ENCODE measurements at regions not wholly inside any gene's neighbourhood (a gene's known extent, or its start where the extent isn't known, plus 50 kb on each side); places are given as distances from the start of the nearest gene placed in this dataset.

DNA sequence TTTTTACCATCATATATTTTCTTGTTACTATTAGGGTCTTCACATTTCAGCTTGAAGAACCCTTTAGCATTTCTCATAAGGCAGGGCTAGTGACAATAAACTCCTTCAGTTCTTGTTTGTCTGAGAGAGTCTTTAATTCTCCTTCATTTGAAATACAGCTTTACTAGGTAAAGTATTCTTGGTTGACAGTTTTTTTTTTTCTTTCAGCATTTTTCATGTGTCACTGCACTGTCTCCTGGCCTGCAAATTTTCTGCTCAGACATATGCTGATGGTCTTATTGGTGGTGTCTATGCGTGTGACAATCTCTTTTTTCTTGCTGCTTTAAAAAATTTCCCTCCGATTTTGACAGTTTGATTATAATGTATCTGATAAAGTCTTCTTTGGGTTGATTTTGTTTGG is 399.9 kb downstream of the SH3GL2 start:
- no peak for DNase-seq

DNA sequence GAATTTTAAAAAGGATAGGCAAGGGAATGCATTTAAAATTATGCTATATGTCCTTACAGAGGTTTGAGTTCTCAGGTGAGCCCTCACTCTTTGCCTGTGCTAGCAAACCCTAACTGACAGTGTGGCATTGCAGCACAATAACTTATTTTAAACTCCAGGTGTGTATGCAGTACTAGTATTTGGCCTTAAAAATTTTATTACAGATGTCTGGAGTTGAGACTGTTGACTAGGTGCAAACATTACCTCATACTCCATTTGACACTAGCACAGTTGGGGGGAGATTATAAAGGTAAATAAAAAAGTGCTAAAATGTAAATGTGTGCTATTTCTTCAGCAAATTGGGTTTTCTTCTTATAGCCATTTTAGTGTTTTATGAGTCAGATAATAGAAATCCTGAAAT is 407.7 kb downstream of the SH3GL2 start:
- no peak for DNase-seq

DNA sequence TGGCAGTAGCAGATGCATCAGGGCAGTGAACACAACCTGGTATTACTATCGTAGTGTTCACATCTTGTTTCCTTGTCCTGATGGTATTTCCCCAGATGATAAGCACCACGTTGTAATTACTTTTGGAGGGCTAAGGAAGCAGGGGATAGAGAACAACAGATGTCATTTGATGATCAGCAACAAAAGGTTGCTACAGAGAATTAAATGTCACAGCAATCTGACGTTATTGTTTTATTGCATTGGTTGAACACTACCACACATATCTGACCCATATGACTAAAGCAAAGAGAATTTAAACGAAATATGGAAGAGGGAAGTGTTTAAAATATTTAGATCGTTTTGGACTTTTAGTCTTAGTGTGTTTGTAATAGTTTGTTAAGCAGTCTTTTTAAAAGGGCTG is 408.3 kb downstream of the SH3GL2 start:
- DNase-seq = no peak

DNA sequence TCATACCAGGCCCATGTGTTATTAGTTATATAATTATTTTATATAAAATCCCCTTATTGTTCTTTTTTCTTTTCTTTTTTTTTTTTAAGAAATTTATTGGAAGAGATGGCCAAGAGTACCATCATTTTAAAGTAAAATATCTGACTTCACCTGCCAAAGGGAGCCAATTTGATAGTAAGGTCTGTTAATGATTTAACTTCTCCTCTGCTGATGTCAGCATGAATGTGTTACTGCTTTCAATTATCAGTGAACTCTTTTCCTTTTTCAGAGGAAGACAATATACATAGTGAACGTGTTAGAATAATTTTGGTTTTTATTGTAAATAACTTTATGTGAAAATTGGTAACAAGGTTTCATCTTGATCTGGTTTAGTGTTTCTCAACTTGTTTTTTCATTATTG is 409.6 kb downstream of the SH3GL2 start:
- DNase-seq = no peak

- DNase-seq = no peak
Observed at GRCh38 chr9:17990602-17991001, 411.7 kb downstream of the SH3GL2 start.

- no peak for DNase-seq
Observed at GRCh38 chr9:17993024-17993423, 414.2 kb downstream of the SH3GL2 start.

DNA sequence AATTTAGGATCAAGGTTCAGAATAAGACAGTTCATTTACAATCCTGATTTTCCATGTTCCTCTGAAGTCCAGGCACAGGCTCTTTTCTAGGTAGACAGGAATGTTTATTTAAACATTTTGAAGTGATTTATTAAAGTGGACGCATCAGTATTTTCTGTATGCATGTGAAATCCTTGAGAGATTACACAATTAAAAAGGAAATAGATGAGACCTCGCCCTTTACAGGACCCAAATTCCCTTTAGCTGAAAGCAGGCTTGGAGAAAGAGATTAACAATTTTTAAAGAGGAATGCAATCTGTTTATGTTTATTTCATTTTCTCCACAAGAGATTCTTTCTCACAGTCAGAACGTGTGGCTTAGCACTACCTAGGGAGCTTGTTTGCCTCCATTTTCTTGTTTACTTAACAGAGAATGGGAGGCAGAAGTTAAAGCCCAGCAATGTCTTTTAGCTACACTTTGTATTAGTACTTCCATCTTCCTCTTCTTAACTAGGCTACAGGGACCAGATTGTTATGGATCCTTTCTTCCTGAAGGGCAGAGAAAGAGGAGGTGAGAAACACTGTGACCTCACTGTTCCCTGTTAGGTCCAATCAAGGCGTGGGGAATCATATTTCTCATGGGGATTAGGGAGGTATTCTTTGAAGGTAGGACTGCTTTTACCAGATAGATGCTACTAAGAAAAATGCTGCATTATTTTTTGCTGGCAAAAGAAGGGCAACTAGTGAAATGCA is 416.0 kb downstream of the SH3GL2 start:
- DNase-seq = no peak

GRCh38 chr9:17996728-17997127 is 417.9 kb downstream of the SH3GL2 start:
- DNase-seq = no peak

DNA sequence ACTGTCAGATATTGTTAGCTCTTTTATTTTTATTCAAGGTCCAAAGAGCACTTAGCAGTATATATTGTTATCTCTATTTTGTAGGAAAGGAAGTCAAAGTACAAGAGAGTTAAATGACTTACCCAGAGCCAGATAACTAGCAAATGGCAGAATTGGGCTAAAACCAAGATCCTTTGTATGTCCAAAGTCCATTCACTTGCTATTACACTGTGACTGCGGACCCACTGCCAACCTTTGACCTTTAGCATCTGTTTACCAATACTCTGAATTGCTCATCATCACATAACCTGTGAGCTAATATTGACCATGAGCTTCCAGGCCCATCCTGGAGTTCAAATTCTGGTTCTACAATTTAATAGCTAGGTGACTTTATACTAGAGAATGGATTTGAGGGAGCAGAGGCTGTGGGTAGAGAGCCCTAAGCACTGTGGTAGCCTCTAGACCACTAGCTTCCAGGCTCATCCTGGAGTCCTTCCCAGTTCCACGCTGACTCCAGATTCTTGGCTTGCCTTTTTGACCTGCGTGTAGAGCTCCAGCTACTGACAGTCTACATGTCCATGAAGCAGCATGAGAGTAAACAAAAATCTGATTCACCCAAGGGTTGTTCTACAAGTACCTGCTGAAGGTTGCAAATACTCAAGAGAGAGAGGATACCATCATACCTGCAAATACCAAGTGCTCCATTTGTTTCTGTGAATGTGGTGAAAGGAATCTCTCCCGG is 424.0 kb downstream of the SH3GL2 start:
- DNase-seq = no peak

- no peak for DNase-seq
Observed at GRCh38 chr9:18006591-18006990, 427.7 kb downstream of the SH3GL2 start.

DNA sequence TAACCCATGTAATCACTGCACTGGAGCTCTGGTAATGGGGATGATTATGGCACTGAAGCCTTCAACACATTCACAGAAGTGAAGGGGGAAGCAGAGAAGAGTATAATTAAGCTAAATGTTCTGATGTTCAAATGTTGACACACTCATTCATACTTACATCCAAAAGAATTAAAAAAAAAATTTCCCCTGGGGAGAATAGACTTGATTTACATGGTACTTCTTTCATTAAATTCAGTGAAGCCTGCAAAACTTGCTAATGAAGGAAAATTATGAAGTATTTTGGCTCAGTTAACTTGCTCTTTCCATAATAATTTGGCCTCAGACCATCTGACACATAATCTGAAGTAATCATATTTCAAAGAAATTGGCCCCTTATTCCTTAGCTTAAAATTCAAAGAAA is 428.8 kb downstream of the SH3GL2 start:
- DNase-seq = no peak

GRCh38 chr9:18009902-18010301 is 431.0 kb downstream of the SH3GL2 start:
- no peak for DNase-seq

DNA sequence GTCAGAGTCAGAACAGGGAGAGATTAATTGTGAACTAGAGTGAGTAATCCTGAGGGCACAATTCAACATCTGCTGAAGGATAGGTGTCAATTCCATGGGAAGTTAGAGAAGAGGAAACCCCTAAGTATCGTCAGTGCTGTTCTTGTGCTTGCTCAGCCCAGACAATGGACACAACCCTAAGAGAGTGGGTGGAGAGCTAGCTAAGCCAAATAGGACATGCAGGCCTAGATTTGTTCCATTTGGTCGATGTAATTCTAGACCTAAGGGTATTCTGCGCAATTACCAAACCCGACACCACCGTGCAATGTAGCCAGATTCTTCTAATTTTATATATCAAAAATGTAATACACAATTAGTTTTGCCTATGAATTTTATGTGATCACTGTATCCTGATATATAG is 431.6 kb downstream of the SH3GL2 start:
- DNase-seq = no peak

DNA sequence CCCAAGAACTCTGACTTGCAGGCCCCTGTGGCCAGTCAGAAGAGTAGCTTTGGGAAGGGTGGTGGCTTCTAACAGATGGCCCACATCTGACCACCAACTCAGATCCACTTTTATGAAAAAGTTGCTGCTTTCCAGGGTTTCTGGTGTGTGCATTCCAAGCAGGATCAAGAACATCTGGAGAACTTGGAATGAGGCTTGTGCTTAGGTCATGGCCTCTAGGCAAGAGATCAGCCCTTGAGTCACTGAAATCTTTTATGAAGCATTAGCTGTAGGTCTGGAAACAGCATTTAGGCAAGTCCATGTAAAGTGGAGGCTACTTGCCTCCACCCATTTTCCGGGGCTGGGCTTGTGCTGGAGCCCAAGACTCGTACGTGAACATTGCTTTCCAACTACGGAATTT is 433.3 kb downstream of the SH3GL2 start:
- no peak for DNase-seq

DNA sequence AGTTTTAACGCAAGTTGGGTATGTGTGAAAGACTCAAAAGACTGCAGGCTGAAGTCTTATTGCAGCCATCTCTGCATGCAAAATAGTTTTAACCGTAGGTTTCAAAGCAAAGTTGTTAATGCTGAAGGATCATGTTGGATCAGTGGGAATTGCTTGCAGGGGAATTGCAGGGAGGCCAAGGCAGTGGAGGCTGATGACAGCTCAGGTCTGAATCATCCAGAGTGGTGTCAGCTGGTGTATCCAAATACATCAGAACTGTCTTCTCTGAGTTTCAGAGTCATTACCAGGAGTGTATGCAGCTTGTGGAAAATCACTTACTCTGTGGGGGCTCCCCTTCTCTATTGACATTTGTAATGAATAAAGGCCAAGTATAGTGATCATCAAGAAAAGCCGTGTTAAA is 435.7 kb downstream of the SH3GL2 start:
- no peak for DNase-seq

GRCh38 chr9:18015116-18015515 is 436.2 kb downstream of the SH3GL2 start:
- DNase-seq = no peak

- no peak for DNase-seq
Observed at GRCh38 chr9:18017136-18017535, 438.3 kb downstream of the SH3GL2 start.

DNA sequence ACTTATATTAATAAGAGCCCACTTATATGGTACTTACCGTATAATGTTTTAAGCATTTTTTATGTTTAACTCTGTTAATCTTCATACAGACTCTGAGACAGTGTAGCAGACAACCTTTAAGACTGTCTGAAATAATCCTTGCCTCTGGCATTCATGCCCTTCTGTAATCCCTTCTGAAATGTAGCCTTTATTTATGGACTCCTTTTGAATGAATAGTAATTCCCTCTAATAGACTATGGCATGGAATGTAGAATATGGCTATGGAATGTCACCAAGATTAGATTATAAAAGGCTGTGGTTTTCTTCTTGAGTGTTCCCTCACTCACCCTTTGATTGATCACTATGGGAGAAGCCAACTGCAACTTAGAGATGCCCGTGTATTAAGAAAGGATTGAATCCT is 439.4 kb downstream of the SH3GL2 start:
- DNase-seq = no peak

GRCh38 chr9:18018661-18019060 is 439.8 kb downstream of the SH3GL2 start:
- no peak for DNase-seq

GRCh38 chr9:18020121-18020745 is 441.4 kb downstream of the SH3GL2 start:
- no peak for DNase-seq

GRCh38 chr9:18022642-18023041 is 443.8 kb downstream of the SH3GL2 start:
- DNase-seq = no peak

- no peak for DNase-seq
Observed at GRCh38 chr9:18023332-18023731, 444.5 kb downstream of the SH3GL2 start.

DNA sequence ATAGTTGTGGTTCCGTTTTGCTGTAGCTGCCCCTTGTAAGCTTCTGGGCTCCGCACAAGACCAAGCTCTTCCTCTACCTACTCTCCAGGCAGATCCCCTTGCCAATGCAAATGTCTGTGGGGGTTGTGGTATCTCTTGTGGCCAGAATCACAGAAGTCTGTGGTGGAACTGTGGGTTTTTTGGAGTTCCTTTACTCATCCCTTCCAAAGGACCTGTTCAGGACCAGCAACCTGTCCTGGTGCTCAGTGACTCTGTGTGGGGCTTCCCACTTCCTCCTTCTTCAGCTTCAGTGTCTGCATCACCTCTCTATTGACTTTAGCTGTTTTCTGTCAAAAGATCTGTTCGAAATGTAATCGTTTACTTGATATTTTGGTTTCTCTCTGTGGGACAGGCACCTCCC is 441.3 kb upstream of the ADAMTSL1 start:
- no peak for DNase-seq
